ENCODE measurements at regions not wholly inside any gene's neighbourhood (a gene's known extent, or its start where the extent isn't known, plus 50 kb on each side); places are given as distances from the start of the nearest gene placed in this dataset.

GRCh38 chr4:128393101-128393704, 105.6 kb upstream of the PGRMC2 start:
- Histone ChIP-seq H3K4me3 (ENCODE audit: insufficient read depth, low read length) (no peak overlapping the region), H3K4me2 (ENCODE audit: insufficient read depth, low read length) (peak overlapping the region; percentile 34), H4K20me1 (ENCODE audit: insufficient read depth, low read length) (no peaks in the 10 kb centered on the region), H3K79me2 (ENCODE audit: insufficient read depth, low read length) (no peaks in the 10 kb centered on the region), H3K27me3 (ENCODE audit: insufficient read depth, low read length) (no peaks in the 10 kb centered on the region), H3K4me1 (ENCODE audit: insufficient read depth, low read length) (peaks cover 11% of the 10 kb centered on the region), H3K9me3 (ENCODE audit: low read depth, low read length) (no peaks in the 10 kb centered on the region), H3K27ac (ENCODE audit: low read depth, low read length) (peak overlapping the region; percentile 50), H3K36me3 (ENCODE audit: insufficient read depth, low read length) (no peaks in the 10 kb centered on the region), H2AFZ (ENCODE audit: low read length) (peak overlapping the region; percentile 60)
- peak; percentile 17 for DNase-seq (ENCODE audit: insufficient read length, low spot score, missing footprints)
- no peak for TF ChIP-seq CTCF (IDR thresholded peaks at IDR 0.05; ENCODE audit: extremely low read depth, low read depth, low read length)

GRCh38 chr4:128390475-128390996, 102.9 kb upstream of the PGRMC2 start:
- Histone ChIP-seq H3K4me3 (ENCODE audit: insufficient read depth, low read length) (no peak overlapping the region), H2AFZ (ENCODE audit: low read length) (no peak overlapping the region), H3K27ac (ENCODE audit: low read depth, low read length) (no peak overlapping the region), H4K20me1 (ENCODE audit: insufficient read depth, low read length) (no peaks in the 10 kb centered on the region), H3K9me3 (ENCODE audit: low read depth, low read length) (no peaks in the 10 kb centered on the region), H3K4me2 (ENCODE audit: insufficient read depth, low read length) (no peak overlapping the region), H3K79me2 (ENCODE audit: insufficient read depth, low read length) (no peaks in the 10 kb centered on the region), H3K4me1 (ENCODE audit: insufficient read depth, low read length) (peaks cover 36% of the 10 kb centered on the region), H3K36me3 (ENCODE audit: insufficient read depth, low read length) (no peaks in the 10 kb centered on the region), H3K27me3 (ENCODE audit: insufficient read depth, low read length) (no peaks in the 10 kb centered on the region)
- no peak for DNase-seq (ENCODE audit: insufficient read length, low spot score, missing footprints)
- TF ChIP-seq CTCF (IDR thresholded peaks at IDR 0.05; ENCODE audit: extremely low read depth, low read depth, low read length) = no peak

DNA sequence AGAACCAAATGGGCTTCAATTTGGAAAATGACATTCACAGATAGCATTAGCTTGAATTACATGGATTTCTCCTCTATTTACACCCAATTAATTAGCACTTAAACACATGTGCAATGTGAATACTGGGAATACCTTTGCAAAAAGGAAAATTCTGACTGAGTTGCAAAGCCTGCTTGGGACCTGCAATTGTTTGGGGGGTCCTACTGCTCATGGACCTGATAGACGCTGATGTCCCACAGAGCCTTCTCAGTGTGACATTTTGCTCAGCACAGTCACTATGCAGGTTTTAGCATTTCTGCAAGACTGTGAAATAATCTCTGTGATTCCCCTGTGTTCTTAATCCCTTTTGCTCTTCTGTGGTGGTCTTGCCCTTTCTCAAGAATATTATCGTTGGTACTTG, 101.2 kb upstream of the PGRMC2 start:
- no peak overlapping the region for H3K27ac ChIP-seq (ENCODE audit: low read depth, low read length)
- no peaks in the 10 kb centered on the region for H4K20me1 ChIP-seq (ENCODE audit: insufficient read depth, low read length)
- no peaks in the 10 kb centered on the region for H3K36me3 ChIP-seq (ENCODE audit: insufficient read depth, low read length)
- DNase-seq (ENCODE audit: insufficient read length, low spot score, missing footprints) = no peak
- no peak overlapping the region for H3K4me3 ChIP-seq (ENCODE audit: insufficient read depth, low read length)
- no peak overlapping the region for H3K4me2 ChIP-seq (ENCODE audit: insufficient read depth, low read length)
- peaks cover 53% of the 10 kb centered on the region for H3K4me1 ChIP-seq (ENCODE audit: insufficient read depth, low read length)
- H2AFZ ChIP-seq (ENCODE audit: low read length) = no peak overlapping the region
- TF ChIP-seq CTCF (IDR thresholded peaks at IDR 0.05; ENCODE audit: extremely low read depth, low read depth, low read length) = no peak
- no peaks in the 10 kb centered on the region for H3K27me3 ChIP-seq (ENCODE audit: insufficient read depth, low read length)
- no peaks in the 10 kb centered on the region for H3K79me2 ChIP-seq (ENCODE audit: insufficient read depth, low read length)
- no peaks in the 10 kb centered on the region for H3K9me3 ChIP-seq (ENCODE audit: low read depth, low read length)

- DNase-seq (ENCODE audit: insufficient read length, low spot score, missing footprints) = peak; percentile 14
- H3K4me2 ChIP-seq (ENCODE audit: insufficient read depth, low read length) = no peak overlapping the region
- no peak for TF ChIP-seq CTCF (IDR thresholded peaks at IDR 0.05; ENCODE audit: extremely low read depth, low read depth, low read length)
- H3K9me3 ChIP-seq (ENCODE audit: low read depth, low read length) = no peaks in the 10 kb centered on the region
- H2AFZ ChIP-seq (ENCODE audit: low read length) = no peak overlapping the region
- no peak overlapping the region for H3K4me3 ChIP-seq (ENCODE audit: insufficient read depth, low read length)
- no peak overlapping the region for H3K27ac ChIP-seq (ENCODE audit: low read depth, low read length)
- no peaks in the 10 kb centered on the region for H3K36me3 ChIP-seq (ENCODE audit: insufficient read depth, low read length)
- no peaks in the 10 kb centered on the region for H4K20me1 ChIP-seq (ENCODE audit: insufficient read depth, low read length)
- peaks cover 54% of the 10 kb centered on the region for H3K4me1 ChIP-seq (ENCODE audit: insufficient read depth, low read length)
- H3K27me3 ChIP-seq (ENCODE audit: insufficient read depth, low read length) = no peaks in the 10 kb centered on the region
- no peaks in the 10 kb centered on the region for H3K79me2 ChIP-seq (ENCODE audit: insufficient read depth, low read length)
Observed at GRCh38 chr4:128388352-128388630, 100.7 kb upstream of the PGRMC2 start.
